Transverse colon (tissue), 4 donors: ENCODE measurements at regions not wholly inside any gene's neighbourhood (a gene's known extent, or its start where the extent isn't known, plus 50 kb on each side); places are given as distances from the start of the nearest gene placed in this dataset.

Experiments used
- DNase-seq: peaks from one replicate; pipeline ENCODE4 v3.0.0-alpha.2; 2019
- H3K27ac ChIP-seq, 4 donors: fragments of 200-600 bp; sonication (generic); 2 replicates each; pipeline ENCODE4 v1.5.1; 2016 to 2018; ENCODE audit warnings: inconsistent platforms in 4 of 4
- H3K27me3 ChIP-seq: fragments of 200-600 bp; sonication (generic); 2 replicates; pipeline ENCODE4 v1.5.1; 2017; ENCODE audit warnings: inconsistent platforms
- H3K36me3 ChIP-seq, 4 donors: fragments of 200-600 bp; sonication (generic); 2 replicates each; pipeline ENCODE4 v1.5.1; 2017 to 2019; ENCODE audit warnings: inconsistent platforms in 4 of 4
- H3K4me1 ChIP-seq, 4 donors: fragments of 200-600 bp; sonication (generic); 2 replicates each; pipeline ENCODE4 v1.5.1; 2017 to 2020; ENCODE audit warnings: inconsistent platforms in 4 of 4
- H3K4me3 ChIP-seq, 4 donors: fragments of 200-600 bp; sonication (generic); 1 replicate in 1 of 4; 2 replicates in 3 of 4; pipeline versions ENCODE4 v1.5.1 to v1.6.1; 2017 to 2019; ENCODE audit warnings: inconsistent platforms in 4 of 4
- H3K9me3 ChIP-seq, 2 donors: fragments of 200-600 bp; sonication (generic); 2 replicates each; pipeline ENCODE4 v1.5.1; 2017 to 2019; ENCODE audit warnings: inconsistent platforms in 2 of 2
- CTCF ChIP-seq, 5 experiments: fragments of 200-600 bp in 3 of 5; fragments of 450-650 bp in 2 of 5; sonication (generic) in 3 of 5; IDR thresholded peaks; 1 replicate in 2 of 5; 2 replicates in 3 of 5; pipeline ENCODE4 v1.5.1; 2016 to 2017; ENCODE audit warnings: antibody characterized with exemption in 5 of 5, inconsistent platforms in 3 of 5, mild to moderate bottlenecking in 2 of 5, moderate library complexity in 1 of 5
- EP300 ChIP-seq: sonication (generic); formaldehyde crosslinking; IDR thresholded peaks from one replicate; pipeline ENCODE4 v1.6.1; 2017; ENCODE audit warnings: antibody characterized with exemption, low read depth
- POLR2A ChIP-seq: fragments of 450-650 bp; IDR thresholded peaks from one replicate; pipeline ENCODE4 v1.6.1; 2016; ENCODE audit warnings: antibody characterized with exemption, mild to moderate bottlenecking, moderate library complexity
- POLR2AphosphoS5 ChIP-seq, 3 donors: sonication (generic); formaldehyde crosslinking; IDR thresholded peaks; one replicate each; pipeline ENCODE4 v1.6.1; 2016; ENCODE audit warnings: antibody characterized with exemption in 3 of 3
- WGBS, 2 donors: methylation state at CpG; one replicate each; pipeline ENCODE4 v1.1.5; 2018; ENCODE audit warnings: low coverage in 1 of 2; 5-methylcytosine and 5-hydroxymethylcytosine counted together
- in situ Hi-C, 4 donors: fragments of 200-750 bp; cut with MboI; loops; one replicate each; pipeline versions ENCODE4 v1.15.0 to v1.15.1; 2017; ENCODE audit warnings: low sequenced_read_pairs in 3 of 4, low pct_ligation_motif_present in 1 of 4, low pct_unique_long_range_greater_than_20kb in 1 of 4
- intact Hi-C: fragments of 100-400 bp; cut with DNase I; formaldehyde crosslinking; loops from one replicate; pipeline ENCODE4 v1.15.1; 2023; ENCODE audit warnings: low total_unique reads

GRCh38 chr14:99034711-99035171 is 237.3 kb downstream of the BCL11B start:
- no peak overlapping the region for H3K4me3 ChIP-seq
- TF ChIP-seq POLR2AphosphoS5 (IDR thresholded peaks at IDR 0.05) (no peak), CTCF (IDR thresholded peaks at IDR 0.05) (no peak), EP300 (no peak), POLR2A (no peak)
- no peak for DNase-seq
- no peaks in the 10 kb centered on the region for H3K36me3 ChIP-seq
- no peaks in the 10 kb centered on the region for H3K27me3 ChIP-seq
- peak overlapping the region in 2 of 4 donors; percentile 62 to 69 for H3K27ac ChIP-seq
- no peaks in the 10 kb centered on the region for H3K9me3 ChIP-seq
- in situ Hi-C loops: no loop called here
- intact Hi-C loops: no loop called here
- WGBS, 2 donors: 80 to 93% methylated on average over 1 to 16 of the region's 16 CpGs
- peaks cover 0 to 8% (median 0%) of the 10 kb centered on the region in 4 donors for H3K4me1 ChIP-seq

- Histone ChIP-seq H3K9me3 (no peaks in the 10 kb centered on the region), H3K36me3 (no peaks in the 10 kb centered on the region), H3K27me3 (no peaks in the 10 kb centered on the region), H3K4me3 (no peak overlapping the region), H3K27ac (peak overlapping the region; percentile 53 to 69 (median 63)), H3K4me1 (peaks cover 0 to 8% (median 0%) of the 10 kb centered on the region in 4 donors)
- DNase-seq: peak; percentile 41
- WGBS, 2 donors: 57% methylated on average over 4 of the region's 4 CpGs; no CpG with 5 or more reads in 1 of the 2 donors
- in situ Hi-C loops (no loop called here), intact Hi-C loops (no loop called here)
- no peak for TF ChIP-seq CTCF (IDR thresholded peaks at IDR 0.05)
- TF ChIP-seq POLR2A: no peak
- no peak for TF ChIP-seq POLR2AphosphoS5 (IDR thresholded peaks at IDR 0.05)
- no peak for TF ChIP-seq EP300
Observed at GRCh38 chr14:99035268-99035667, 236.7 kb downstream of the BCL11B start.

- H3K27ac ChIP-seq: peak overlapping the region; percentile 53 to 69 (median 63)
Observed at GRCh38 chr14:99035712-99036610, 236.0 kb downstream of the BCL11B start.

More at GRCh38 chr14:99035712-99036610, 236.0 kb downstream of the BCL11B start:
- Histone ChIP-seq H3K27me3 (no peaks in the 10 kb centered on the region), H3K36me3 (no peaks in the 10 kb centered on the region), H3K9me3 (no peaks in the 10 kb centered on the region), H3K4me1 (peaks cover 0 to 8% (median 0%) of the 10 kb centered on the region in 4 donors), H3K4me3 (no peak overlapping the region)
- peak; percentile 57 for DNase-seq
- peak in 2 of 3 donors; percentile 25 to 32 for TF ChIP-seq POLR2AphosphoS5 (IDR thresholded peaks at IDR 0.05)
- no peak for TF ChIP-seq CTCF (IDR thresholded peaks at IDR 0.05)
- intact Hi-C loops: no loop called here
- in situ Hi-C loops: no loop called here
- 30 to 42% methylated on average over 4 to 30 of the region's 30 CpGs for WGBS, 2 donors
